ENCODE measurements at regions not wholly inside any gene's neighbourhood (a gene's known extent, or its start where the extent isn't known, plus 50 kb on each side); places are given as distances from the start of the nearest gene placed in this dataset.
A peak's percentile ranks its signal among the peaks of the same experiment; 100 is the strongest.
"Not testable (repeated sequence)": the region's sequence is repeated elsewhere in the genome, so short reads cannot be mapped to it uniquely, and the experiment has no call there.

- no peak for DNase-seq
These were observed 201.7 kb upstream of the CXCR4 start for GRCh38 chr2:136319651-136320050.

GRCh38 chr2:136319237-136319636 lies 201.3 kb upstream of the CXCR4 start:
- DNase-seq: no peak

- DNase-seq: no peak
These were observed 196.3 kb upstream of the CXCR4 start for GRCh38 chr2:136314240-136314639.

- DNase-seq: not testable (repeated sequence)
These were observed 194.6 kb upstream of the CXCR4 start for GRCh38 chr2:136312568-136312967.

GRCh38 chr2:136310797-136311603 lies 193.1 kb upstream of the CXCR4 start:
- no peak for DNase-seq

GRCh38 chr2:136310005-136310495 lies 192.1 kb upstream of the CXCR4 start:
- peak in 1 of 2 experiments; percentile 7 for DNase-seq

GRCh38 chr2:136308611-136309010 lies 190.7 kb upstream of the CXCR4 start:
- DNase-seq: no peak

GRCh38 chr2:136306836-136307235 lies 188.9 kb upstream of the CXCR4 start:
- no peak for DNase-seq

- DNase-seq: peak; percentile 73 to 87
These were observed 187.7 kb upstream of the CXCR4 start for GRCh38 chr2:136305517-136306192.

- DNase-seq: no peak
These were observed 183.1 kb upstream of the CXCR4 start for GRCh38 chr2:136301006-136301405.

GRCh38 chr2:136298631-136299030 lies 180.7 kb upstream of the CXCR4 start:
- DNase-seq: no peak

- no peak for DNase-seq
These were observed 180.0 kb upstream of the CXCR4 start for GRCh38 chr2:136297994-136298393.

- DNase-seq: no peak
These were observed 179.4 kb upstream of the CXCR4 start for GRCh38 chr2:136297312-136297711.

- DNase-seq: no peak
These were observed 177.2 kb upstream of the CXCR4 start for GRCh38 chr2:136295168-136295567.

GRCh38 chr2:136291871-136292270 lies 173.9 kb upstream of the CXCR4 start:
- no peak for DNase-seq

GRCh38 chr2:136290326-136290725 lies 172.4 kb upstream of the CXCR4 start:
- no peak for DNase-seq

- DNase-seq: no peak
These were observed 170.3 kb upstream of the CXCR4 start for GRCh38 chr2:136288249-136288648.

GRCh38 chr2:136286423-136286822 lies 168.5 kb upstream of the CXCR4 start:
- DNase-seq: no peak

- DNase-seq: no peak
These were observed 166.5 kb upstream of the CXCR4 start for GRCh38 chr2:136284226-136285119.

GRCh38 chr2:136282251-136282650 lies 164.3 kb upstream of the CXCR4 start:
- DNase-seq: no peak

- no peak for DNase-seq
These were observed 163.5 kb upstream of the CXCR4 start for GRCh38 chr2:136281281-136282114.

GRCh38 chr2:136266346-136266745 lies 148.4 kb upstream of the CXCR4 start:
- DNase-seq: not testable (repeated sequence)
